IMR-90 (cell line): ENCODE measurements at regions not wholly inside any gene's neighbourhood (a gene's known extent, or its start where the extent isn't known, plus 50 kb on each side); places are given as distances from the start of the nearest gene placed in this dataset.

Experiments used
- ATAC-seq: fragments of 200-7000 bp; cut with Tn5 transposase; 2 replicates; pipeline ENCODE4 v1.9.1; 2020; ENCODE audit warnings: low read depth, mild to moderate bottlenecking, moderate library complexity
- BruUV-seq: library from RNA; stranded (reverse); fragments of 400-500 nt; replicated peaks from 2 replicates; lab custom pipeline; 2021; lab: Mats Ljungman, UMichigan
- CTCF ChIA-PET: fragments of 300-600 bp; formaldehyde crosslinking; extraction: SDS; loops from one replicate; lab custom pipeline; 2021; ENCODE audit warnings: antibody characterized with exemption; lab: Yijun Ruan, JAX
- POLR2A ChIA-PET: fragments of 300-600 bp; sonication (Branson Sonifier 250); formaldehyde crosslinking; loops from one replicate; lab custom pipeline; 2022; ENCODE audit warnings: antibody characterized with exemption; ENCODE audit not compliant: unreplicated experiment; lab: Charles Lee
- DNase-seq: peaks from one replicate; pipeline ENCODE4 v3.0.0; 2013
- H2AFZ ChIP-seq: replicated peaks from 2 replicates; pipeline ENCODE3; 2013; ENCODE audit warnings: low read length, mild to moderate bottlenecking; ENCODE audit not compliant: poor library complexity
- H2AK5ac ChIP-seq: 2 replicates; pipeline ENCODE4 v1.6.1; 2013; ENCODE audit warnings: low read depth, low read length, inconsistent platforms
- H2AK9ac ChIP-seq: replicated peaks from 2 replicates; pipeline ENCODE3; 2013; ENCODE audit warnings: mild to moderate bottlenecking, low read depth, low read length, moderate library complexity; ENCODE audit not compliant: poor library complexity
- H2BK120ac ChIP-seq: 2 replicates; pipeline ENCODE4 v1.6.1; 2013; ENCODE audit warnings: low read depth, low read length, inconsistent platforms
- H2BK15ac ChIP-seq: 3 replicates; pipeline ENCODE4 v1.6.1; 2013; ENCODE audit warnings: low read depth, low read length, inconsistent platforms
- H2BK20ac ChIP-seq: 2 replicates; pipeline ENCODE4 v1.6.1; 2013; ENCODE audit warnings: low read depth, mild to moderate bottlenecking, inconsistent platforms, low read length, moderate library complexity
- H2BK5ac ChIP-seq: 2 replicates; pipeline ENCODE4 v1.6.1; 2013; ENCODE audit warnings: mild to moderate bottlenecking, low read depth, low read length, inconsistent platforms; ENCODE audit not compliant: poor library complexity, severe bottlenecking
- H3K14ac ChIP-seq: replicated peaks from 2 replicates; pipeline ENCODE4 v1.6.1; 2013; ENCODE audit warnings: low read depth, low read length, inconsistent platforms
- H3K18ac ChIP-seq: 2 replicates; pipeline ENCODE4 v1.6.1; 2013; ENCODE audit warnings: low read depth, low read length, control low read depth
- H3K23ac ChIP-seq: 2 replicates; pipeline ENCODE4 v1.6.1; 2013; ENCODE audit warnings: low read depth, low read length, inconsistent platforms
- H3K27ac ChIP-seq: 2 replicates; pipeline ENCODE4 v1.5.1; 2013; ENCODE audit warnings: mild to moderate bottlenecking, control low read depth, low read length; ENCODE audit not compliant: insufficient read depth
- H3K27me3 ChIP-seq: 2 replicates; pipeline ENCODE4 v1.6.1; 2013; ENCODE audit warnings: low read length; ENCODE audit not compliant: control insufficient read depth, insufficient read depth
- H3K36me3 ChIP-seq: 2 replicates; pipeline ENCODE4 v1.6.1; 2013; ENCODE audit warnings: low read length, mixed read lengths; ENCODE audit not compliant: control insufficient read depth, insufficient read depth
- H3K4ac ChIP-seq: 2 replicates; pipeline ENCODE4 v1.6.1; 2013; ENCODE audit warnings: low read depth, low read length, inconsistent platforms
- H3K4me1 ChIP-seq: 2 replicates; pipeline ENCODE4 v1.6.1; 2013; ENCODE audit warnings: low read length, mixed read lengths; ENCODE audit not compliant: control insufficient read depth, insufficient read depth
- H3K4me2 ChIP-seq: 2 replicates; pipeline ENCODE4 v1.6.1; 2013; ENCODE audit warnings: low read depth, mild to moderate bottlenecking, control low read depth, low read length, moderate library complexity
- H3K4me3 ChIP-seq: 2 replicates; pipeline ENCODE4 v1.5.1; 2013; ENCODE audit warnings: low read depth, mild to moderate bottlenecking, control low read depth, low read length, moderate library complexity; ENCODE audit not compliant: insufficient read depth
- H3K56ac ChIP-seq: 2 replicates; pipeline ENCODE4 v1.6.1; 2013; ENCODE audit warnings: low read length, inconsistent platforms; ENCODE audit not compliant: insufficient read depth; ENCODE audit errors: extremely low read depth
- H3K79me1 ChIP-seq, 2 experiments: 2 replicates each; pipeline ENCODE4 v1.6.1; 2013; ENCODE audit warnings: low read length in 2 of 2, inconsistent platforms in 1 of 2, low read depth in 1 of 2
- H3K9ac ChIP-seq: 2 replicates; pipeline ENCODE4 v1.6.1; 2013; ENCODE audit warnings: low read depth, low read length, control low read depth
- H3K9me1 ChIP-seq: 2 replicates; pipeline ENCODE4 v1.6.1; 2013; ENCODE audit warnings: low read length, inconsistent platforms; ENCODE audit not compliant: insufficient read depth
- H3K9me3 ChIP-seq: 2 replicates; pipeline ENCODE4 v1.6.1; 2013; ENCODE audit warnings: low read length; ENCODE audit not compliant: control insufficient read depth, insufficient read depth
- H4K20me1 ChIP-seq: 2 replicates; pipeline ENCODE4 v1.6.1; 2013; ENCODE audit warnings: low read length, inconsistent platforms; ENCODE audit not compliant: insufficient read depth
- H4K5ac ChIP-seq: 2 replicates; pipeline ENCODE4 v1.6.1; 2013; ENCODE audit warnings: mild to moderate bottlenecking, low read depth, low read length, control low read depth
- H4K8ac ChIP-seq, 2 experiments: 2 replicates each; pipeline ENCODE4 v1.6.1; 2013; ENCODE audit warnings: low read depth in 2 of 2, low read length in 2 of 2, control low read depth in 1 of 2, inconsistent platforms in 1 of 2
- H4K91ac ChIP-seq: 2 replicates; pipeline ENCODE4 v1.6.1; 2013; ENCODE audit warnings: low read depth, low read length, inconsistent platforms; ENCODE audit not compliant: insufficient read depth
- BHLHE40 ChIP-seq: fragments of 150-350 bp; IDR thresholded peaks from 2 replicates; pipeline ENCODE4 v1.6.1; 2016; ENCODE audit warnings: mild to moderate bottlenecking, low read depth, low read length
- CEBPB ChIP-seq: IDR thresholded peaks from 2 replicates; pipeline ENCODE4 v1.6.1; 2012; ENCODE audit warnings: low read depth, low read length, improper control_type of control experiment
- CHD1 ChIP-seq: IDR thresholded peaks from 2 replicates; pipeline ENCODE4 v1.6.1; 2012; ENCODE audit warnings: low read depth, low read length, improper control_type of control experiment
- CTCF ChIP-seq: conservative IDR thresholded peaks from 2 replicates; pipeline ENCODE4 v1.5.1; 2012; ENCODE audit warnings: mild to moderate bottlenecking, low read depth, low read length, improper control_type of control experiment
- ELK1 ChIP-seq: fragments of 150-350 bp; IDR thresholded peaks from 2 replicates; pipeline ENCODE4 v1.6.1; 2016; ENCODE audit warnings: low read depth, mild to moderate bottlenecking, low read length, moderate library complexity, borderline replicate concordance
- FOS ChIP-seq: fragments of 150-350 bp; IDR thresholded peaks from 2 replicates; pipeline ENCODE4 v1.6.1; 2016; ENCODE audit warnings: low read depth, low read length
- MAFK ChIP-seq: IDR thresholded peaks from 2 replicates; pipeline ENCODE4 v1.6.1; 2012; ENCODE audit warnings: low read depth, low read length, improper control_type of control experiment
- MAZ ChIP-seq: IDR thresholded peaks from 2 replicates; pipeline ENCODE4 v1.6.1; 2012; ENCODE audit warnings: low read depth, mild to moderate bottlenecking, low read length, improper control_type of control experiment, moderate library complexity, borderline replicate concordance
- MXI1 ChIP-seq: IDR thresholded peaks from 2 replicates; pipeline ENCODE4 v1.6.1; 2012; ENCODE audit warnings: low read depth, mild to moderate bottlenecking, low read length, moderate library complexity, borderline replicate concordance
- NFE2L2 ChIP-seq: fragments of 150-350 bp; IDR thresholded peaks from 2 replicates; pipeline ENCODE4 v1.6.1; 2016; ENCODE audit warnings: low read depth, mild to moderate bottlenecking, low read length
- POLR2A ChIP-seq: IDR thresholded peaks from 2 replicates; pipeline ENCODE4 v1.6.1; 2012; ENCODE audit warnings: mild to moderate bottlenecking, low read depth, low read length
- RAD21 ChIP-seq: IDR thresholded peaks from 2 replicates; pipeline ENCODE4 v1.6.1; 2012; ENCODE audit warnings: low read length, improper control_type of control experiment
- RCOR1 ChIP-seq: IDR thresholded peaks from 2 replicates; pipeline ENCODE4 v1.6.1; 2012; ENCODE audit warnings: mild to moderate bottlenecking, low read length, improper control_type of control experiment; ENCODE audit not compliant: insufficient replicate concordance
- RFX5 ChIP-seq: IDR thresholded peaks from 2 replicates; pipeline ENCODE4 v1.8.0; 2012; ENCODE audit warnings: low read depth, mild to moderate bottlenecking, low read length, moderate library complexity
- SMC3 ChIP-seq: fragments of 150-350 bp; IDR thresholded peaks from 2 replicates; pipeline ENCODE4 v1.6.1; 2016; ENCODE audit warnings: low read depth, mild to moderate bottlenecking, antibody characterized with exemption, low read length, moderate library complexity
- USF2 ChIP-seq: fragments of 150-350 bp; IDR thresholded peaks from 2 replicates; pipeline ENCODE4 v1.6.1; 2017; ENCODE audit warnings: mild to moderate bottlenecking, antibody characterized with exemption, low read length, low read depth
- WGBS, 2 experiments: methylation state at CpG; one replicate each; pipeline versions ENCODE4 v1.1.5 to v1.1.7; 2013; ENCODE audit warnings: missing lambda C conversion rate in 2 of 2; ENCODE audit not compliant: insufficient read length in 1 of 2; ENCODE audit errors: extremely low coverage in 2 of 2; 5-methylcytosine and 5-hydroxymethylcytosine counted together
- dilution Hi-C: fragments of 300-500 bp; cut with HindIII; formaldehyde crosslinking; loops from one replicate; pipeline ENCODE4 v1.14.3; 2018; ENCODE audit warnings: low sequenced_read_pairs; ENCODE audit not compliant: unreplicated experiment
- in situ Hi-C: fragments of 300-500 bp; cut with MboI; formaldehyde crosslinking; loops from 3 replicates; pipeline ENCODE4 v1.14.3; 2019; ENCODE audit warnings: low sequenced_read_pairs, inconsistent platforms, mixed read lengths
- intact Hi-C: fragments of 100-400 bp; cut with micrococcal nuclease; formaldehyde crosslinking; loops from 2 replicates; pipeline ENCODE4 v1.10.0; 2022

GRCh38 chr5:56550227-56550626, 265.1 kb upstream of the MAP3K1 start:
- Histone ChIP-seq H3K79me1 (no peaks in the 10 kb centered on the region), H3K56ac (no peak overlapping the region), H2AFZ (no peak overlapping the region), H4K5ac (no peak overlapping the region), H3K18ac (no peak overlapping the region), H2BK15ac (no peak overlapping the region), H2AK5ac (no peak overlapping the region), H3K23ac (no peak overlapping the region), H4K20me1 (no peaks in the 10 kb centered on the region), H3K14ac (no peak overlapping the region), H3K4me1 (peaks cover 2% of the 10 kb centered on the region; the same call in 1 of the 2 replicates), H3K9me1 (no peaks in the 10 kb centered on the region), H2BK120ac (no peak overlapping the region), H4K91ac (no peak overlapping the region), H3K4me2 (no peak overlapping the region), H3K9me3 (no peaks in the 10 kb centered on the region), H4K8ac (no peak overlapping the region), H2BK5ac (no peak overlapping the region), H3K4ac (no peak overlapping the region), H2AK9ac (no peak overlapping the region), H3K27me3 (no peaks in the 10 kb centered on the region), H3K36me3 (no peaks in the 10 kb centered on the region), H3K27ac (no peak overlapping the region), H3K9ac (no peak overlapping the region), H2BK20ac (no peak overlapping the region), H3K4me3 (no peak overlapping the region)
- intact Hi-C loops (no loop called here), in situ Hi-C loops (no loop called here), dilution Hi-C loops (no loop called here)
- no CpG with 5 or more reads among the region's 2 CpGs for WGBS, 2 experiments
- POLR2A ChIA-PET: no interaction called here
- TF ChIP-seq CEBPB: no peak
- TF ChIP-seq CHD1: no peak
- no peak for TF ChIP-seq POLR2A
- no peak for TF ChIP-seq RFX5
- TF ChIP-seq RCOR1: no peak
- no peak for TF ChIP-seq BHLHE40
- TF ChIP-seq SMC3: no peak
- TF ChIP-seq ELK1: no peak
- TF ChIP-seq CTCF: no peak
- TF ChIP-seq USF2: no peak
- no peak for TF ChIP-seq RAD21
- no peak for TF ChIP-seq NFE2L2
- TF ChIP-seq FOS: no peak
- TF ChIP-seq MAZ: no peak
- no peak for TF ChIP-seq MXI1
- TF ChIP-seq MAFK: no peak
- CTCF ChIA-PET: no interaction called here
- ATAC-seq (no peak), DNase-seq (no peak)
- no TSS peak for BruUV-seq
